ENCODE measurements at regions not wholly inside any gene's neighbourhood (a gene's known extent, or its start where the extent isn't known, plus 50 kb on each side); places are given as distances from the start of the nearest gene placed in this dataset.

GRCh38 chr2:236646871-236647270 is 77.2 kb downstream of the ACKR3 start:
- DNase-seq (ENCODE audit: low spot score): no peak
- Histone ChIP-seq H3K79me2 (no peaks in the 10 kb centered on the region), H3K4me2 (no peak overlapping the region), H3K36me3 (replicated peaks; ENCODE audit: insufficient read depth, low read depth) (no peaks in the 10 kb centered on the region), H3K27me3 (no peaks in the 10 kb centered on the region), H3K9me2 (replicated peaks; ENCODE audit: insufficient read depth) (no peaks in the 10 kb centered on the region), H3K4me1 (ENCODE audit: insufficient read depth) (peaks cover 16% of the 10 kb centered on the region), H4K20me1 (ENCODE audit: insufficient read depth, poor library complexity, severe bottlenecking) (no peaks in the 10 kb centered on the region), H3K4me3 (no peak overlapping the region), H2AFZ (no peak overlapping the region), H3K27ac (no peak overlapping the region), H3K9me3 (ENCODE audit: low read depth) (no peaks in the 10 kb centered on the region)
- no peak for TF ChIP-seq EZH2 (IDR thresholded peaks at IDR 0.05; ENCODE audit: borderline replicate concordance)
- no peak for TF ChIP-seq CTCF (IDR thresholded peaks at IDR 0.05; ENCODE audit: poor library complexity)
- TF ChIP-seq EZH2phosphoT487 (IDR thresholded peaks at IDR 0.05; ENCODE audit: low read depth, severe bottlenecking, unreplicated experiment): no peak
- 93% methylated on average over 4 of the region's 4 CpGs for WGBS (ENCODE audit: low lambda C conversion rate, missing lambda C conversion rate)

GRCh38 chr2:236647621-236648020 is 78.0 kb downstream of the ACKR3 start:
- no peaks in the 10 kb centered on the region for H3K9me3 ChIP-seq (ENCODE audit: low read depth)
- no peak for DNase-seq (ENCODE audit: low spot score)
- no peaks in the 10 kb centered on the region for H4K20me1 ChIP-seq (ENCODE audit: insufficient read depth, poor library complexity, severe bottlenecking)
- no peak overlapping the region for H3K27ac ChIP-seq
- no peaks in the 10 kb centered on the region for H3K9me2 ChIP-seq (replicated peaks; ENCODE audit: insufficient read depth)
- H3K27me3 ChIP-seq: no peaks in the 10 kb centered on the region
- no peak overlapping the region for H3K4me3 ChIP-seq
- WGBS (ENCODE audit: low lambda C conversion rate, missing lambda C conversion rate): 82% methylated on average over 5 of the region's 5 CpGs
- H3K36me3 ChIP-seq (replicated peaks; ENCODE audit: insufficient read depth, low read depth): no peaks in the 10 kb centered on the region
- TF ChIP-seq CTCF (IDR thresholded peaks at IDR 0.05; ENCODE audit: poor library complexity): no peak
- no peak for TF ChIP-seq EZH2 (IDR thresholded peaks at IDR 0.05; ENCODE audit: borderline replicate concordance)
- no peak for TF ChIP-seq EZH2phosphoT487 (IDR thresholded peaks at IDR 0.05; ENCODE audit: low read depth, severe bottlenecking, unreplicated experiment)
- no peak overlapping the region for H3K4me2 ChIP-seq
- H2AFZ ChIP-seq: no peak overlapping the region
- H3K79me2 ChIP-seq: no peaks in the 10 kb centered on the region
- peaks cover 10% of the 10 kb centered on the region for H3K4me1 ChIP-seq (ENCODE audit: insufficient read depth)

GRCh38 chr2:236653863-236654262 is 84.2 kb downstream of the ACKR3 start:
- WGBS (ENCODE audit: low lambda C conversion rate, missing lambda C conversion rate): 70% methylated on average over 1 of the region's 1 CpG
- TF ChIP-seq EZH2 (IDR thresholded peaks at IDR 0.05; ENCODE audit: borderline replicate concordance) (no peak), EZH2phosphoT487 (IDR thresholded peaks at IDR 0.05; ENCODE audit: low read depth, severe bottlenecking, unreplicated experiment) (no peak), CTCF (IDR thresholded peaks at IDR 0.05; ENCODE audit: poor library complexity) (no peak)
- DNase-seq (ENCODE audit: low spot score): no peak
- Histone ChIP-seq H3K4me3 (no peak overlapping the region), H3K4me2 (no peak overlapping the region), H3K9me3 (ENCODE audit: low read depth) (no peaks in the 10 kb centered on the region), H2AFZ (no peak overlapping the region), H3K9me2 (replicated peaks; ENCODE audit: insufficient read depth) (no peaks in the 10 kb centered on the region), H3K36me3 (replicated peaks; ENCODE audit: insufficient read depth, low read depth) (no peaks in the 10 kb centered on the region), H3K27me3 (no peaks in the 10 kb centered on the region), H4K20me1 (ENCODE audit: insufficient read depth, poor library complexity, severe bottlenecking) (no peaks in the 10 kb centered on the region), H3K4me1 (ENCODE audit: insufficient read depth) (no peaks in the 10 kb centered on the region), H3K79me2 (no peaks in the 10 kb centered on the region), H3K27ac (no peak overlapping the region)

- TF ChIP-seq EZH2phosphoT487 (IDR thresholded peaks at IDR 0.05; ENCODE audit: low read depth, severe bottlenecking, unreplicated experiment) (no peak), EZH2 (IDR thresholded peaks at IDR 0.05; ENCODE audit: borderline replicate concordance) (no peak), CTCF (IDR thresholded peaks at IDR 0.05; ENCODE audit: poor library complexity) (no peak)
- WGBS (ENCODE audit: low lambda C conversion rate, missing lambda C conversion rate): 80% methylated on average over 6 of the region's 6 CpGs
- H3K4me1 ChIP-seq (ENCODE audit: insufficient read depth): no peaks in the 10 kb centered on the region
- H2AFZ ChIP-seq: no peak overlapping the region
- H3K4me2 ChIP-seq: no peak overlapping the region
- H4K20me1 ChIP-seq (ENCODE audit: insufficient read depth, poor library complexity, severe bottlenecking): no peaks in the 10 kb centered on the region
- H3K9me3 ChIP-seq (ENCODE audit: low read depth): no peaks in the 10 kb centered on the region
- H3K27me3 ChIP-seq: no peaks in the 10 kb centered on the region
- no peak for DNase-seq (ENCODE audit: low spot score)
- no peaks in the 10 kb centered on the region for H3K79me2 ChIP-seq
- no peaks in the 10 kb centered on the region for H3K36me3 ChIP-seq (replicated peaks; ENCODE audit: insufficient read depth, low read depth)
- H3K9me2 ChIP-seq (replicated peaks; ENCODE audit: insufficient read depth): no peaks in the 10 kb centered on the region
- H3K27ac ChIP-seq: no peak overlapping the region
- H3K4me3 ChIP-seq: no peak overlapping the region
Observed at GRCh38 chr2:236654496-236654895, 84.9 kb downstream of the ACKR3 start.
